ENCODE measurements at regions not wholly inside any gene's neighbourhood (a gene's known extent, or its start where the extent isn't known, plus 50 kb on each side); places are given as distances from the start of the nearest gene placed in this dataset.
"Not testable (repeated sequence)": the region's sequence is repeated elsewhere in the genome, so short reads cannot be mapped to it uniquely, and the experiment has no call there.

DNA sequence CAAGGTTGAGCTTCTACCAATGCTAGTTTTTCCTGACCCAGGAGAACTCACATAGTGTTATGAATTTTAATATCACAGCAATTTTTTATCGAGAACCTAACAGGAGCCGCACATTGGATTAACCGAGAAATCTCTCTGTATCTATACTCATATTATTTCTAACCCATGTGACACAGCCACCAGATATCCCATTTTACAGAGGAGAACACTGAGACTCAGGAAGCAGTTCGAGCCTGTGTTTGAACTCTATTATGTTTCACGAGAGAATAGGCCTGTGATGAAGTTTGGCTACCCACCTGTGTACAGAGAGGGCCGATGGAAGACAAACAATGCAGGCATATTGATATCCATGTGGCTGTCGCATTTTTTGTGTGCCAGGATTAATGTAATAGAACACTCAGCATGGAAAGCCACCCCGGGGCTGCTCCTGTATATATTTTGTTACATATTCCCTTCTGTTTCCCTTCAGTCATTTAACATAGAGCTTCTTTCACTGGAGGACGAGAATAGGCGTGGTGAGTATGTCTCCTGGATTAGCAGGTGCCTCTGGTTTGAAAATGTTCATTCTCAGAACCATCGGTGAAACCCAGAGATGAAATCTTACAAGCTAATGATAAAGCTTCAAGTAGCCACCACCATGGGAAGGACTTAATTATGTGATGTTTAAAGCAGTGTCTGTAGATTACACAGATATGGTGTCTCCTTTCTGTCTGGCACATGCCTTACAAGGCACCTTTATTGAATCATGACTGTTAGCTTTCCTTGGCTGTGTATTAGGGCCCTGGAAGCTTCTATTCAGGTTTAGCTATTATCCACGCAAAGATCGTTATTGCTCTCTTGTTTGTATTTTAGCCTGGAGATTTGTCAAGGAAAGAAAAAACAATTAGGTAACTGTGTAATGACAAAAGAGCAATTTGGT is 205.4 kb downstream of the BCAS1 start:
- TF ChIP-seq, protein P1, sequence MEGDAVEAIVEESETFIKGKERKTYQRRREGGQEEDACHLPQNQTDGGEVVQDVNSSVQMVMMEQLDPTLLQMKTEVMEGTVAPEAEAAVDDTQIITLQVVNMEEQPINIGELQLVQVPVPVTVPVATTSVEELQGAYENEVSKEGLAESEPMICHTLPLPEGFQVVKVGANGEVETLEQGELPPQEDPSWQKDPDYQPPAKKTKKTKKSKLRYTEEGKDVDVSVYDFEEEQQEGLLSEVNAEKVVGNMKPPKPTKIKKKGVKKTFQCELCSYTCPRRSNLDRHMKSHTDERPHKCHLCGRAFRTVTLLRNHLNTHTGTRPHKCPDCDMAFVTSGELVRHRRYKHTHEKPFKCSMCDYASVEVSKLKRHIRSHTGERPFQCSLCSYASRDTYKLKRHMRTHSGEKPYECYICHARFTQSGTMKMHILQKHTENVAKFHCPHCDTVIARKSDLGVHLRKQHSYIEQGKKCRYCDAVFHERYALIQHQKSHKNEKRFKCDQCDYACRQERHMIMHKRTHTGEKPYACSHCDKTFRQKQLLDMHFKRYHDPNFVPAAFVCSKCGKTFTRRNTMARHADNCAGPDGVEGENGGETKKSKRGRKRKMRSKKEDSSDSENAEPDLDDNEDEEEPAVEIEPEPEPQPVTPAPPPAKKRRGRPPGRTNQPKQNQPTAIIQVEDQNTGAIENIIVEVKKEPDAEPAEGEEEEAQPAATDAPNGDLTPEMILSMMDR (IDR thresholded peaks at IDR 0.05): not testable (repeated sequence)
- not testable (repeated sequence) for TF ChIP-seq POLR2A (IDR thresholded peaks at IDR 0.05)

Measured in right lobe of liver (tissue), 4 donors.